Upper lobe of left lung (tissue), 4 donors: ENCODE measurements at regions not wholly inside any gene's neighbourhood (a gene's known extent, or its start where the extent isn't known, plus 50 kb on each side); places are given as distances from the start of the nearest gene placed in this dataset.

ENCODE experiments used
- POLR2A ChIP-seq, 4 donors: fragments of 450-650 bp; IDR thresholded peaks; one replicate each; pipeline ENCODE4 v1.5.1; 2016 to 2017; ENCODE audit warnings: antibody characterized with exemption in 4 of 4, mild to moderate bottlenecking in 2 of 4
- POLR2AphosphoS5 ChIP-seq, 2 donors: sonication (generic); formaldehyde crosslinking; IDR thresholded peaks; one replicate each; pipeline ENCODE4 v1.5.1; 2017; ENCODE audit warnings: antibody characterized with exemption in 2 of 2
- TF ChIP-seq, protein P1 (sequence below), 6 experiments: fragments of 450-650 bp in 4 of 6; fragments of 200-600 bp in 2 of 6; sonication (generic) in 2 of 6; IDR thresholded peaks; one replicate each; pipeline ENCODE4 v1.5.1; 2016 to 2019; ENCODE audit warnings: antibody characterized with exemption in 6 of 6

DNA sequence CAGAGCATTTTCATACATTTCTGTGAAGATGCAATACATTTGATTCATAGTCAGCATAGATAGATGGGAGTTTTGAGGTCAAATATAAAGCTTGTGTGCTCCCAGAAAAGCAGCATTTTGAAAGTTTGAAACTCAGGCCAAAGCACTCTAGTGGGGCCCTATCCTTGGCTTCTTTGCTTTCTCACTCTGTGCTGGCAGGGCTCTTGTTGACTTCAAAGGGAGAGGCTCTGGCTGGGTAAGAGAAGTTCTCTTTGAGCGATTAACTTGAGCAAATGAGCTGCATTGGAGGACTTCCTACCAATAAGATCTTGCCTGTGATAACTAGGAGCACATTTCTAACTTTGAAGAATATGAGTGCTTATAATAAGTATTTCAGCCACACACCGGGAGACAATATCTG, 214.0 kb upstream of the RARB start:
- no peak for TF ChIP-seq POLR2A (IDR thresholded peaks at IDR 0.05)
- TF ChIP-seq, protein P1, sequence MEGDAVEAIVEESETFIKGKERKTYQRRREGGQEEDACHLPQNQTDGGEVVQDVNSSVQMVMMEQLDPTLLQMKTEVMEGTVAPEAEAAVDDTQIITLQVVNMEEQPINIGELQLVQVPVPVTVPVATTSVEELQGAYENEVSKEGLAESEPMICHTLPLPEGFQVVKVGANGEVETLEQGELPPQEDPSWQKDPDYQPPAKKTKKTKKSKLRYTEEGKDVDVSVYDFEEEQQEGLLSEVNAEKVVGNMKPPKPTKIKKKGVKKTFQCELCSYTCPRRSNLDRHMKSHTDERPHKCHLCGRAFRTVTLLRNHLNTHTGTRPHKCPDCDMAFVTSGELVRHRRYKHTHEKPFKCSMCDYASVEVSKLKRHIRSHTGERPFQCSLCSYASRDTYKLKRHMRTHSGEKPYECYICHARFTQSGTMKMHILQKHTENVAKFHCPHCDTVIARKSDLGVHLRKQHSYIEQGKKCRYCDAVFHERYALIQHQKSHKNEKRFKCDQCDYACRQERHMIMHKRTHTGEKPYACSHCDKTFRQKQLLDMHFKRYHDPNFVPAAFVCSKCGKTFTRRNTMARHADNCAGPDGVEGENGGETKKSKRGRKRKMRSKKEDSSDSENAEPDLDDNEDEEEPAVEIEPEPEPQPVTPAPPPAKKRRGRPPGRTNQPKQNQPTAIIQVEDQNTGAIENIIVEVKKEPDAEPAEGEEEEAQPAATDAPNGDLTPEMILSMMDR (IDR thresholded peaks at IDR 0.05): no peak
- TF ChIP-seq POLR2AphosphoS5 (IDR thresholded peaks at IDR 0.05): no peak
